GM19025 (cell line): ENCODE measurements at regions not wholly inside any gene's neighbourhood (a gene's known extent, or its start where the extent isn't known, plus 50 kb on each side); places are given as distances from the start of the nearest gene placed in this dataset.
"Not testable (repeated sequence)": the region's sequence is repeated elsewhere in the genome, so short reads cannot be mapped to it uniquely, and the experiment has no call there.

ENCODE experiments used
- ATAC-seq: cut with Tn5 transposase; IDR thresholded peaks from one replicate; pipeline ENCODE4 v1.9.1; 2021; ENCODE audit warnings: mild to moderate bottlenecking, low read depth, moderate library complexity; ENCODE audit not compliant: unreplicated experiment

DNA sequence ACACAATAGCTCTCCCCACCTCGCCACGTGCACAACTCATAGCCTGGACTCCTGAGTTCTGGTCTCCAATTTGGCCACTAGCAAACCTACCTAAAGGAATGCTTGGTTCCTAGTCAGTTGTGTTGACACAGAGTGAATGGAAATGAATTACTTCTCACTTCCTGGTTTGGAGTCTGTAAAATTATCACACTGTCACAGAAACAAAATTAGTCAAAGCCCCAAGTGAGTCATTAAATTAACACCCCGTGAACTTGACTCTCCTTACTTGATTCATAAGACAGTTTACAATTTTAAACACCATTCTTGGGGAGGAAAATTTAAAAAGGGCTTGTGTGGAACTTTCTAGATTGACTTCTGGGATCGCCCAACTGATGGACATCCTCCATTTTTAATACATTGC lies 276.2 kb upstream of the CTNNB1 start:
- no peak for ATAC-seq

DNA sequence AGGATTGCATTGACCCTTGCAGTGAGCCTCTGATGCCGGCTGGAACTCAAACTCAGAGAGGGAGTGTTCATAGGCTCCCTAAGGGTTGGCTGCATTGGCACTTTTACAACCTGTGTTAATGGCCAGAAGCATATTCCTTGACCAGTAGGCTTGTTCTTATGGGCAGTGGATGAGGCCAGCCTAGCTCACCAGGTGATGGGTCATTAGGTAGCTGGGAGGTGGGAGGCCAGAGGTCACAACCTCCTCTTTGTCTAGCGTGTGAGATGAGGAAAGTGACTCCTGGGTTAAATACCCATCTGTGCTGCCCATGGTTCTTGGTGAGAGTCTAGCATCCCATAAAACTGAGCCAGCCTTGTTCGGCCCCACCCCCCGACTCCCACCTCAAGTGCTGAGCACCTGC lies 275.7 kb upstream of the CTNNB1 start:
- no peak for ATAC-seq

- no peak for ATAC-seq
Measured at GRCh38 chr3:40924559-40925141, 274.7 kb upstream of the CTNNB1 start.

DNA sequence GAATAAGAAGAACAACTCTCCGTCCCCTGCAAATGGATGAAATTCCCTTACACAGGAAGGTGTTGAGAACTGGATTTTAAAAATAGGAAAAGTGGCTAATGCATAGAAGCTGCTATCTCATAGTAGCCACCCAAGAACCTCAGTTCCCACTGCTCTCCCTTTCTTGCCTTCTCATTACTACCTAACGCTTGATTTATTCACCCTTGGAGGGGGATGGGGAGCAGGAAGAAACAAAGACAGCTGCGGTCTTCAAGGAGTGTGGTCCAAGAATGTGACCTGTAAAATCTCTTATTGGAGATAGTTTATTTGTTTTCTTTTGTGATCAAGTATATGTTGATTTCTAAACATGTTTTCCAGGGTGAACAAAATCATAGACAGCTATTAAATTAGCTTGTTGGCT lies 274.1 kb upstream of the CTNNB1 start:
- ATAC-seq, result no peak

- no peak for ATAC-seq
Measured at GRCh38 chr3:40930131-40930538, 269.2 kb upstream of the CTNNB1 start.

- ATAC-seq, result no peak
Measured at GRCh38 chr3:40930756-40931155, 268.5 kb upstream of the CTNNB1 start.

DNA sequence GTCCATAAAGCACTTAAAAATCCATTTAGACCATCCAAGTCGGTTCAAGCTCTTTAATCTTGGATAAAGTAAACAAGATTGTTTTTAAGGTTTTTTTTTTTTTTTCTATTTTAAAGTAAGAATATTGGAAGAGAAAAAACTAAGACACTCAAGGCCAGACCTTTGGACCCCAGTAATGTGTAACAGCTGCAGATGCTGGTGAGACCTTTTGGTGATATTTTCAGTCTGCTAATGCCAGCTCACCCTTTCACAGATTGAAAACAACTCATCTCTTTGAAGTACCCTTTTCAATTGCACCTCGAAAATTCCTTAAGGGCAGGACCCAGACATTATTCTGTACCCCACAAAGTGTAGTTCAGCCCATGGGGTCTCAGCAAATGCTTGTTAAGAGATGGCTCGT lies 260.7 kb upstream of the CTNNB1 start:
- no peak for ATAC-seq

GRCh38 chr3:40939030-40939740 lies 260.1 kb upstream of the CTNNB1 start:
- no peak for ATAC-seq

GRCh38 chr3:40939741-40940130 lies 259.6 kb upstream of the CTNNB1 start:
- no peak for ATAC-seq

DNA sequence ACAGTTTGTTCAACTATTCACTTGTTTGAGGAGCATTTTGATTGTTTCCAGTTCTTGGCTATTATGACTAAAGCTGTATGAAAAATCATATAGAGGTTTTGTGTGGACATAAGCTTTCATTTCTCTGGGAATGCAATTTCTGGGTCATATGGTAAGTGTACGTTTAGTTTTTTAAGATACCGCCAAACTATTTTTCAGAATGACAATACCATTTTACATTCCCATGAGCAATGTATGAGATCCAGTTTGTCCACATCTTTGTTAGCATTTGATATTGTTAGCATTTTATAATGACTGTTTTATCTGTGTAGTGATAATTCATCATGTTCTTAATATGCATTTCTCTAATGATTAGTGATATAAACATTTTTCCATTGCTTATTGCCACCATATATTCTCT lies 258.7 kb upstream of the CTNNB1 start:
- no peak for ATAC-seq

DNA sequence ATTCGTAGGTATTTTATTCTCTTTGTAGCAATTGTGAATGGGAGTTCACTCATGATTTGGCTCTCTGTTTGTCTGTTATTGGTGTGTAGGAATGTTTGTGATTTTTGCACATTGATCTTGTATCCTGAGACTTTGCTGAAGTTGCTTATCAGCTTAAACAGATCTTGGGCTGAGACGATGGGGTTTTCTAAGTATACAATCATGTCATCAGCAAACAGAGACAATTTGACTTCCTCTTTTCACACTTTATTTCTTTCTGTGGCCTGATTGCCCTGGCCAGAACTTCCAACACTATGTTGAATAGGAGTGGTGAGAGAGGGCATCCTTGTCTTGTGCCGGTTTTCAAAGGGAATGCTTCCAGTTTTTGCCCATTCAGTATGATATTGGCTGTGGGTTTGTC lies 252.3 kb upstream of the CTNNB1 start:
- ATAC-seq, result not testable (repeated sequence)

- not testable (repeated sequence) for ATAC-seq
Measured at GRCh38 chr3:40949347-40949746, 250.0 kb upstream of the CTNNB1 start.

DNA sequence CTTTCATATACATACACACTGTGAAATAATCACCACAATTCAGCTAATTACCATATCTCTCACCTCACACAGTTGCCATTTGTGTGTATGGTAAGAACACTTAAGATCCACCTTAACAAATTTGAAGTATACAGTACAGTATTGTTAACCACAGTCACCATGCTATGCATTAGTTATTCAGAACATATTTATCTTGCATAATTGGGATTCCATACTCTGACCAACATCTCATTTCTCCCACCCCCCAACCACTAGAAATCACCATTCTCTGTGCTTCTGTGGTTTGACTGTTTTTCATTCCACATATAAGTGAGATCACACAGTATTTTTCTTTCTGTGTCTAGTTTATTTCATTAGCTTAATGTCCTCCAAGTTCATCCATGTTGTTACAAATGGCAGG lies 247.7 kb upstream of the CTNNB1 start:
- no peak for ATAC-seq

DNA sequence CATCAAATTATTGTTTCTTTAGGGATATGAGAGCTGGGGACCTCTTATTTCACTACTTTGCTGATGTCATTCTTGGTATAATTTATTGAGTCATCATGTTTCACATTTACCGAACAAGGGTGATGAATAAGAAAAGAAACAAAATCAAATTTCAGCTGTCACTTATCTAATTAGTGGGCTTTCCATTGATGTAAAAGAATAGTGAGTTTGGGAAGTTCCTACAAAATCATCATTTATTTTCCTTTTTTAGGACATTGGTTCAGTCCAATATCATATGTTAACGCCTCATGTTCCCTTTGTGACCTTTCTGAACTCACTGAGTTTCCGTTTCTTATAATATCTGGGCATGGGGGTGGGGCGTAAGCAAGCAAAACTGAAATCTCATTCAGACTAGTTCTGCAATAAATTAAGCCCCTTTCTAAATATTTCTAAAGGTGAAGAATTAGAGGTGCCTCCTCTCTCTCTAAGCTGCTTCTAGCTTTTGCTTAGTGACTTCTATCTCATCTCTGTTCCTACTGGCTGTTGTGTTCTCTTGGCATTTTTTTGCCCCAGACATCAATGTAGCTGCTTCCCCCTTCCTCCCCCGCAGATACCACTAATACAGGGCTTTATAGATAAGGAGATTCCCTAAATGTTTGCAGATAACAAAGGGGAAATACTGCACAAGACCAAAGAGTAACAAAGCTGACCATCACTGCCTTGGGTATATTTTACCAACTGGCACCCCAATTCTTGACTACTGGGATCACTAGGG lies 238.0 kb upstream of the CTNNB1 start:
- ATAC-seq, result no peak

DNA sequence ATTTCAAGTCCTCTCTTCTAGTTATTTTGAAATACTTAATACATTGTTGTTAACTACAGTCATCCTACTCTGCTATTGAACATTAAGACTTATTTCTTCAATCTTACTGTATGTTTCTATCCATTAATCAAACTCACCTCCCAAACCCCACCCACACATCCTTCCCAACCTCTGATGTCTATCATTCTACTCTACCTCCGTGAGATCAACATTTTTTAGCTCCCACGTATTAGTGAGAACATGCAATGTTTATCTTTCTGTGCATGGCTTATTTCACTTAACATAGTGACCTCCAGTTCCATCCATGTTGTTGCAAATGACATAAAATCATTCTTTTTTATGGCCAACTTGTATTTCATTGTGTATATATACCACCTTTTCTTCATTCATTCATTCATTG lies 236.6 kb upstream of the CTNNB1 start:
- no peak for ATAC-seq

- ATAC-seq, result no peak
Measured at GRCh38 chr3:40968666-40969065, 230.6 kb upstream of the CTNNB1 start.

DNA sequence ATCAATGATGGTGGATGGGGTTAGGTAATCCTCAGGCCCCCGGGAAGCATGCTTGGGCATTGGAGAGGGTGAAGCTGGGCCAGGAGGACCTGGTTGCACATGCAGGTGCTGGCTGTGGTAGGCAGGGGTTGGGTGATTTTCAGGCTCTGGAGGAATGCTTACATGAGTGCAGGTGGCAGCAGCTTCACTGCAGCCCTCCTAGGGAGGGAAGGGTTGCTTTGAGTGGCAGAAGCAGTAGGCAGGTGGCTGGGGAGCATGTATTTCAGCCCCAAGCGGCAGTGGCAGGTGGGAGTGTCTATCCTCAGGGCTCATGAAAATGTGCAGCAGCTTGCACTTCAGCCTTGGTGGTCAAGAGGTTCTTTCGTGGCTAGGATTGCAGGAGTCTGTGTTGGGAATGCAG lies 230.0 kb upstream of the CTNNB1 start:
- ATAC-seq, result no peak

GRCh38 chr3:40969756-40970466 lies 229.4 kb upstream of the CTNNB1 start:
- ATAC-seq, result no peak

- peak; percentile 96 for ATAC-seq
Measured at GRCh38 chr3:40971191-40972168, 227.8 kb upstream of the CTNNB1 start.

DNA sequence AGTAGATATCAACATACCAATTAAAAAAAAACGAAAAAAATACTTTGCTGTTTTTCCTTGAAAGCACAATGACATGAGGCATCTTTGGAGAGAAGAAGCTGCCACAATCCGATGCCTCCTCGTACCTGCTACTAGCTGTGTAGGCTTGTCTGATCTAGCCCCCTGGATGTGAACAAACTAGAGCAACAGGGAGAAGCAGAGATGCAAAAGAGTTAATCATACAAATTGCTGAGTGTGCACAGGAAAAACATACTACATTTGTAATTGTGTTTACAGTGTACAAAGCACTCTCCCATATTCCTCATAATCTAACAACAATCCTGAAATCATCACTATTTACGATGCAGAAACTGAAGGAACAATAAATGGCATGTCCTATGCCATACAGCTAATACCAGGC lies 227.0 kb upstream of the CTNNB1 start:
- ATAC-seq, result no peak
